GM12878 (cell line): ENCODE measurements at regions not wholly inside any gene's neighbourhood (a gene's known extent, or its start where the extent isn't known, plus 50 kb on each side); places are given as distances from the start of the nearest gene placed in this dataset.
"Not testable (repeated sequence)": the region's sequence is repeated elsewhere in the genome, so short reads cannot be mapped to it uniquely, and the experiment has no call there.

Source experiments
- ATAC-seq: fragments of 200-7000 bp; cut with Tn5 transposase; 3 replicates; pipeline ENCODE4 v1.9.1; 2020; ENCODE audit warnings: mild to moderate bottlenecking, moderate library complexity
- BruUV-seq: library from RNA; stranded (reverse); fragments of 400-500 nt; replicated peaks from 2 replicates; lab custom pipeline; 2021; lab: Mats Ljungman, UMichigan
- CTCF ChIA-PET: fragments of 300-600 bp; sonication (Branson Sonifier 250); formaldehyde crosslinking; extraction: SDS; loops from one replicate; lab custom pipeline; 2021; ENCODE audit warnings: inconsistent platforms; lab: Yijun Ruan, JAX
- POLR2A ChIA-PET: fragments of 350-600 bp; formaldehyde crosslinking; extraction: SDS; loops from one replicate; lab custom pipeline; 2021; ENCODE audit warnings: inconsistent platforms; lab: Charles Lee
- RAD21 ChIA-PET: fragments of 300-600 bp; sonication (Branson Sonifier 250); formaldehyde crosslinking; loops from one replicate; lab custom pipeline; 2023; ENCODE audit warnings: antibody characterized with exemption; ENCODE audit not compliant: unreplicated experiment; lab: Charles Lee
- SMC1A ChIA-PET: fragments of 300-600 bp; sonication (Branson Sonifier 250); formaldehyde crosslinking; loops from one replicate; lab custom pipeline; 2023; ENCODE audit not compliant: unreplicated experiment, uncharacterized antibody; lab: Charles Lee
- DNase-seq: peaks from one replicate; pipeline ENCODE4 v3.0.0-alpha.2; 2011; ENCODE audit warnings: low read depth, low spot score
- FAIRE-seq: peaks from 3 replicates; lab custom pipeline; 2011; peaks lifted over from hg19 to GRCh38; lab: Jason Lieb, UNC
- H2AFZ ChIP-seq: 2 replicates; pipeline ENCODE4 v1.6.0; 2011; ENCODE audit warnings: low read depth, low read length, control low read depth; ENCODE audit not compliant: control insufficient read depth
- H3K27ac ChIP-seq: 2 replicates; pipeline ENCODE4 v1.5.1; 2011; ENCODE audit warnings: control low read depth; ENCODE audit not compliant: control insufficient read depth, insufficient read depth
- H3K27me3 ChIP-seq, 2 experiments: replicated peaks in 1 of 2; 2 replicates each; pipeline versions ENCODE4 v1.6.0 to v1.6.1; 2011; ENCODE audit warnings: low read length in 1 of 2; ENCODE audit not compliant: control insufficient read depth in 2 of 2, insufficient read depth in 2 of 2
- H3K36me3 ChIP-seq, 2 experiments: 2 replicates each; pipeline ENCODE4 v1.5.1; 2011; ENCODE audit warnings: low read length in 1 of 2; ENCODE audit not compliant: control insufficient read depth in 2 of 2, insufficient read depth in 2 of 2
- H3K4me1 ChIP-seq: 2 replicates; pipeline ENCODE4 v1.6.1; 2011; ENCODE audit warnings: mild to moderate bottlenecking, low read length, moderate library complexity, mixed read lengths; ENCODE audit not compliant: control insufficient read depth, insufficient read depth
- H3K4me2 ChIP-seq: 2 replicates; pipeline ENCODE4 v1.6.0; 2011; ENCODE audit warnings: control low read depth; ENCODE audit not compliant: control insufficient read depth, insufficient read depth
- H3K4me3 ChIP-seq: fragments of 200-600 bp; sonication (generic); 2 replicates; pipeline ENCODE4 v1.5.1; 2016
- H3K79me2 ChIP-seq: 2 replicates; pipeline ENCODE4 v1.6.0; 2011; ENCODE audit warnings: low read length; ENCODE audit not compliant: control insufficient read depth, insufficient read depth
- H3K9ac ChIP-seq: 2 replicates; pipeline ENCODE4 v1.8.0; 2011; ENCODE audit warnings: low read length, control low read depth, mixed read lengths; ENCODE audit not compliant: control insufficient read depth, insufficient read depth
- H3K9me3 ChIP-seq: replicated peaks from 3 replicates; pipeline ENCODE4 v1.5.1; 2011; ENCODE audit warnings: mild to moderate bottlenecking, low read length; ENCODE audit not compliant: control insufficient read depth, insufficient read depth
- H4K20me1 ChIP-seq: 2 replicates; pipeline ENCODE4 v1.6.0; 2011; ENCODE audit not compliant: control insufficient read depth, insufficient read depth
- ATF7 ChIP-seq: fragments of 450-650 bp; IDR thresholded peaks from 2 replicates; pipeline ENCODE4 v1.6.1; 2016; ENCODE audit warnings: low read depth, mild to moderate bottlenecking
- BCL11A ChIP-seq: IDR thresholded peaks from 2 replicates; pipeline ENCODE4 v1.6.1; 2011; ENCODE audit warnings: low read depth, low read length
- EED ChIP-seq: sonication (generic); IDR thresholded peaks from 2 replicates; pipeline ENCODE4 v1.6.1; 2016; ENCODE audit warnings: antibody characterized with exemption, low read depth
- EP300 ChIP-seq, 2 experiments: fragments of 150-350 bp in 1 of 2; IDR thresholded peaks; 2 replicates each; pipeline ENCODE4 v1.6.1; 2011 to 2012; ENCODE audit warnings: low read depth in 2 of 2, low read length in 2 of 2, borderline replicate concordance in 1 of 2, improper control_type of control experiment in 1 of 2, inconsistent platforms in 1 of 2; ENCODE audit not compliant: control insufficient read depth in 1 of 2
- FOXK2 ChIP-seq: fragments of 450-650 bp; IDR thresholded peaks from 2 replicates; pipeline ENCODE4 v1.6.1; 2017; ENCODE audit warnings: mild to moderate bottlenecking, moderate library complexity
- HDGF ChIP-seq: fragments of 450-650 bp; IDR thresholded peaks from 2 replicates; pipeline ENCODE4 v1.6.1; 2016; ENCODE audit warnings: antibody characterized with exemption
- NBN ChIP-seq: fragments of 450-650 bp; IDR thresholded peaks from 2 replicates; pipeline ENCODE4 v1.6.1; 2016
- NRF1 ChIP-seq: conservative IDR thresholded peaks from 2 replicates; pipeline ENCODE4 v1.6.1; 2011; ENCODE audit warnings: mild to moderate bottlenecking, low read depth, low read length, improper control_type of control experiment
- PML ChIP-seq: IDR thresholded peaks from 2 replicates; pipeline ENCODE4 v1.6.1; 2012; ENCODE audit warnings: low read length, inconsistent platforms
- POU2F2 ChIP-seq: IDR thresholded peaks from 3 replicates; pipeline ENCODE4 v1.6.1; 2011; ENCODE audit warnings: low read depth, mild to moderate bottlenecking, low read length, borderline replicate concordance
- RAD51 ChIP-seq: fragments of 450-650 bp; IDR thresholded peaks from 2 replicates; pipeline ENCODE4 v1.6.1; 2016; ENCODE audit warnings: moderate library complexity, mild to moderate bottlenecking, inconsistent platforms
- RB1 ChIP-seq: fragments of 450-650 bp; formaldehyde crosslinking; IDR thresholded peaks from 2 replicates; pipeline ENCODE4 v1.6.1; 2017; ENCODE audit warnings: mild to moderate bottlenecking, borderline replicate concordance
- TARDBP ChIP-seq: IDR thresholded peaks from 2 replicates; pipeline ENCODE4 v1.6.1; 2016; ENCODE audit warnings: borderline replicate concordance
- YY1 ChIP-seq: IDR thresholded peaks from 2 replicates; pipeline ENCODE4 v1.6.1; 2011; ENCODE audit warnings: low read depth, mild to moderate bottlenecking, low read length
- ZNF274 ChIP-seq: IDR thresholded peaks from one replicate; pipeline ENCODE4 v1.8.0; 2011; ENCODE audit not compliant: insufficient read length, insufficient read depth
- WGBS: methylation state at CpG from one replicate; pipeline ENCODE4 v1.1.6; 2016; ENCODE audit warnings: low lambda C conversion rate; ENCODE audit not compliant: insufficient replicate concordance, insufficient coverage; ENCODE audit errors: missing lambda C conversion rate; 5-methylcytosine and 5-hydroxymethylcytosine counted together
- in situ Hi-C: fragments of 300-500 bp; cut with MboI; formaldehyde crosslinking; loops from 9 replicates; pipeline ENCODE4 v1.14.3; 2018; ENCODE audit warnings: mixed read lengths
- intact Hi-C: fragments of 100-400 bp; cut with micrococcal nuclease; formaldehyde crosslinking; loops from one replicate; pipeline ENCODE4 v1.14.2; 2022; ENCODE audit not compliant: unreplicated experiment
- TF ChIP-seq, protein P1 (sequence below): fragments of 450-650 bp; IDR thresholded peaks from 2 replicates; pipeline ENCODE4 v1.6.1; 2016; ENCODE audit warnings: mild to moderate bottlenecking, moderate library complexity, borderline replicate concordance
- TF ChIP-seq, protein P2 (sequence below): IDR thresholded peaks from 2 replicates; pipeline ENCODE4 v1.6.1; 2012; ENCODE audit warnings: low read depth, low read length, improper control_type of control experiment

DNA sequence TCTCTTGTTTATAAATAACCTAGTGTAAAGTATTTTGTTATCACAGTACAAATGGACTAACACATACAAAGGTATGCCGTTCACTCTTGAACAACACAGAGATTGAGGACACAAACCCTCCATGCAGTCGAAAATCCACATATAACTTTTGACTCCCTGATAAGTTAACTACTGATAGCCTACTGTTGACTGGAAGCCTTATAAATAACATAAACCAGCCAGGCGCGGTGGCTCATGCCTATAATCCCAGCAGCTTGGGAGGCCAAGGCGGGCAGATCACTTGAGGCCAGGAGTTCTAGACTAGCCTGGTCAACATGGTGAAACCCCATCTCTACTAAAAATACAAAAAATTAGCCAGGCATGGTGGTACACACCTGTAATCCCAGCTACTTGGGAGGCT is 290.1 kb upstream of the IGF1R start:
- CTCF ChIA-PET, H3K27ac ChIP-seq, DNase-seq, H3K9ac ChIP-seq, FAIRE-seq, H3K4me2 ChIP-seq, SMC1A ChIA-PET, H3K79me2 ChIP-seq, in situ Hi-C loops, H2AFZ ChIP-seq, H3K4me1 ChIP-seq, H3K27me3 ChIP-seq, H3K4me3 ChIP-seq, H3K9me3 ChIP-seq, POLR2A ChIA-PET, ATAC-seq, intact Hi-C loops, H3K36me3 ChIP-seq, H4K20me1 ChIP-seq, RAD21 ChIA-PET, BruUV-seq: not testable (repeated sequence)
- 71% methylated on average over 5 of the region's 5 CpGs for WGBS

DNA sequence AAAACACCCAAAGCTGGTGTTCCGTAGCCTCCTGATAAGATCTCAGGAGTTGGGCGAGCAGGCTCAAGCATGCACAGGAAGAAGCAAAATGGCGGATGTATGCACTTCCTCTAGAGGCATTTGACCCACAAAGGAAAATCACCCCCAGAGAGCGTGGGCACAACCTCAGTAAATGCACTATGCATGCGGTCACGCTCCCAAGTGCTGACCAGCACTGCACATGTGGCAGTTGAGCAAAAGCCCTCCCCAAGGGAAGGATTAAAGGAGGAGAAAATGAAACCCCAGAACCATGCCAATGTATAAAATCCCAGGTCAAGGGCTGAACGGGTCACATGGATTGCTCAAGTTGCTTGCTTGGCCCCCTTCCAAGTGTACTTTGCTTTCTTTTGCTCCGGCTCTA is 289.4 kb upstream of the IGF1R start:
- Histone ChIP-seq H3K36me3 (no peaks in the 10 kb centered on the region), H3K79me2 (no peaks in the 10 kb centered on the region), H4K20me1 (no peaks in the 10 kb centered on the region), H3K9ac (no peak overlapping the region), H3K4me3 (no peak overlapping the region), H3K27me3 (no peaks in the 10 kb centered on the region), H2AFZ (no peak overlapping the region), H3K4me2 (no peak overlapping the region), H3K9me3 (no peaks in the 10 kb centered on the region), H3K4me1 (no peaks in the 10 kb centered on the region), H3K27ac (no peak overlapping the region)
- BruUV-seq = no TSS peak
- ATAC-seq (no peak), DNase-seq (no peak), FAIRE-seq (no peak)
- intact Hi-C loops = no loop called here
- ChIA-PET RAD21 (no interaction called here), SMC1A (no interaction called here), POLR2A (no interaction called here), CTCF (no interaction called here)
- in situ Hi-C loops = no loop called here
- 36% methylated on average over 8 of the region's 8 CpGs for WGBS
- TF ChIP-seq RB1 = no peak
- TF ChIP-seq, protein P1, sequence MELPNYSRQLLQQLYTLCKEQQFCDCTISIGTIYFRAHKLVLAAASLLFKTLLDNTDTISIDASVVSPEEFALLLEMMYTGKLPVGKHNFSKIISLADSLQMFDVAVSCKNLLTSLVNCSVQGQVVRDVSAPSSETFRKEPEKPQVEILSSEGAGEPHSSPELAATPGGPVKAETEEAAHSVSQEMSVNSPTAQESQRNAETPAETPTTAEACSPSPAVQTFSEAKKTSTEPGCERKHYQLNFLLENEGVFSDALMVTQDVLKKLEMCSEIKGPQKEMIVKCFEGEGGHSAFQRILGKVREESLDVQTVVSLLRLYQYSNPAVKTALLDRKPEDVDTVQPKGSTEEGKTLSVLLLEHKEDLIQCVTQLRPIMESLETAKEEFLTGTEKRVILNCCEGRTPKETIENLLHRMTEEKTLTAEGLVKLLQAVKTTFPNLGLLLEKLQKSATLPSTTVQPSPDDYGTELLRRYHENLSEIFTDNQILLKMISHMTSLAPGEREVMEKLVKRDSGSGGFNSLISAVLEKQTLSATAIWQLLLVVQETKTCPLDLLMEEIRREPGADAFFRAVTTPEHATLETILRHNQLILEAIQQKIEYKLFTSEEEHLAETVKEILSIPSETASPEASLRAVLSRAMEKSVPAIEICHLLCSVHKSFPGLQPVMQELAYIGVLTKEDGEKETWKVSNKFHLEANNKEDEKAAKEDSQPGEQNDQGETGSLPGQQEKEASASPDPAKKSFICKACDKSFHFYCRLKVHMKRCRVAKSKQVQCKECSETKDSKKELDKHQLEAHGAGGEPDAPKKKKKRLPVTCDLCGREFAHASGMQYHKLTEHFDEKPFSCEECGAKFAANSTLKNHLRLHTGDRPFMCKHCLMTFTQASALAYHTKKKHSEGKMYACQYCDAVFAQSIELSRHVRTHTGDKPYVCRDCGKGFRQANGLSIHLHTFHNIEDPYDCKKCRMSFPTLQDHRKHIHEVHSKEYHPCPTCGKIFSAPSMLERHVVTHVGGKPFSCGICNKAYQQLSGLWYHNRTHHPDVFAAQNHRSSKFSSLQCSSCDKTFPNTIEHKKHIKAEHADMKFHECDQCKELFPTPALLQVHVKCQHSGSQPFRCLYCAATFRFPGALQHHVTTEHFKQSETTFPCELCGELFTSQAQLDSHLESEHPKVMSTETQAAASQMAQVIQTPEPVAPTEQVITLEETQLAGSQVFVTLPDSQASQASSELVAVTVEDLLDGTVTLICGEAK = no peak
- TF ChIP-seq PML = no peak
- TF ChIP-seq ATF7 = no peak
- no peak for TF ChIP-seq FOXK2
- TF ChIP-seq TARDBP = no peak
- no peak for TF ChIP-seq NRF1
- no peak for TF ChIP-seq EED
- TF ChIP-seq EP300 (IDR thresholded peaks at IDR 0.05; ENCODE audit: borderline replicate concordance in 1 of 2, control insufficient read depth in 1 of 2, low read depth in 2 of 2, low read length in 2 of 2) = no peak
- TF ChIP-seq YY1 = no peak
- no peak for TF ChIP-seq ZNF274
- no peak for TF ChIP-seq NBN
- no peak for TF ChIP-seq POU2F2
- no peak for TF ChIP-seq RAD51
- TF ChIP-seq, protein P2, sequence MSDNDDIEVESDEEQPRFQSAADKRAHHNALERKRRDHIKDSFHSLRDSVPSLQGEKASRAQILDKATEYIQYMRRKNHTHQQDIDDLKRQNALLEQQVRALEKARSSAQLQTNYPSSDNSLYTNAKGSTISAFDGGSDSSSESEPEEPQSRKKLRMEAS = no peak
- no peak for TF ChIP-seq HDGF
- TF ChIP-seq BCL11A = no peak
